Hippocampal formation (tissue), 2 donors: ENCODE measurements at regions not wholly inside any gene's neighbourhood (a gene's known extent, or its start where the extent isn't known, plus 50 kb on each side); places are given as distances from the start of the nearest gene placed in this dataset.
"Not testable (repeated sequence)": the region's sequence is repeated elsewhere in the genome, so short reads cannot be mapped to it uniquely, and the experiment has no call there.

Experiments used
- DNase-seq, 2 donors: peaks; one replicate each; lab custom pipeline; 2025; lab: John Stamatoyannopoulos, UW

- DNase-seq: no peak
Measured at GRCh38 chr2:36235426-36235825, 120.2 kb upstream of the CRIM1 start.

GRCh38 chr2:36223259-36223658 is 132.3 kb upstream of the CRIM1 start:
- no peak for DNase-seq

GRCh38 chr2:36222485-36222884 is 133.1 kb upstream of the CRIM1 start:
- no peak for DNase-seq

GRCh38 chr2:36214691-36215090 is 140.9 kb upstream of the CRIM1 start:
- no peak for DNase-seq

GRCh38 chr2:36203366-36203765 is 152.2 kb upstream of the CRIM1 start:
- no peak for DNase-seq

DNA sequence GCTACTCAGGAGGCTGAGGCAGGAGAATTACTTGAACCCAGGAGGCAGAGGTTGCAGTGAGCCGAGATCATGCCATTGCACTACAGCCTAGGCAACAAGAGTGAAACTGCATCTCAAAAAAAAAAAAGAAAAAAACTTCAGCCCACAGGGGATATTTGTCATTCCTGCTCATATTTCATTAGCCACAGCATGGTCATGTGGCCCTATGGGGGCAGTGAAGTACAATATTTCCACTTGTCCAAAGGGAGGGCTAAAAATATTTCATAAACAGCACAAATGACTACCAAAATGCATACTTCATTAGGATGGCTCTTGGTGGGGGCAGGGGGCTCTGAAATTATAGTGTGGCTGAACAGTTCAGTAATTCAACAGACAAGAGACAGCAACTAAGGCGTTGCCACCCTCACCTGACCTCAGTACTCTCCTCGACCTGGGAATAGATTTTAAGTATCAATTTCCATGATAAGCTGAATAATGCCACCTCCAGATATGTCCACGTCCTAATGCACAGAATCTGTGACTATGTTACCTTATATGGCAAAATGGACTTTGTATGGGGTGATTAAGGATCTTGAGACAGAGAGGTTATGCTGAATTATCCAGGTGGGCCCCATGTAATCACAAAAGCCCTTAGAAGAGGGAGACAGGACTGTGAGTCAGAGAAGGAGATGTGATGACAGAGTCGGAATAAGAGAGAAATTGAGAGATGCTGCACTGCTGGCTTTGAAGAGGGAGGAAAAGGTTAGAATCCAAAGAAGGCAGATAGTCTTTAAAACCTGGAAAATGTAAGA is 158.2 kb upstream of the CRIM1 start:
- no peak for DNase-seq

- DNase-seq: no peak
Measured at GRCh38 chr2:36193680-36194079, 161.9 kb upstream of the CRIM1 start.

- no peak for DNase-seq
Measured at GRCh38 chr2:36192983-36193382, 162.6 kb upstream of the CRIM1 start.

DNA sequence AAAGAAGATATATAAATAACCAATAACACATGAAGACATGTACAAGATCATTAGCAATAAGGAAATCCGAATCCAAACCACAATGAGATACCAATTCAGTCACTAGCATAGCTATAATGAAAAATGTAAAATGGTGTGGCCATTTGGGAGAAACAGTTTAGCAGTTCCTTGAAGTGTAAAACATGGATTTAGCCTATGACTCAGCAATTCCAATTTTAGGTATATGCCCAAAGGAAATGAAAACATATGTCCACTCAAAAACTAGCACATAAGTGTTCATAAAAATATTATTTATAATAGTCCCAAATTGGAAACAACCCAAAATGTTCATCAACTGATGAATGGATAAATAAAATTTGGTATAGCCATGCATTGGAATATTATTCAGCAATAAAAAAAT is 165.5 kb upstream of the CRIM1 start:
- no peak for DNase-seq

DNA sequence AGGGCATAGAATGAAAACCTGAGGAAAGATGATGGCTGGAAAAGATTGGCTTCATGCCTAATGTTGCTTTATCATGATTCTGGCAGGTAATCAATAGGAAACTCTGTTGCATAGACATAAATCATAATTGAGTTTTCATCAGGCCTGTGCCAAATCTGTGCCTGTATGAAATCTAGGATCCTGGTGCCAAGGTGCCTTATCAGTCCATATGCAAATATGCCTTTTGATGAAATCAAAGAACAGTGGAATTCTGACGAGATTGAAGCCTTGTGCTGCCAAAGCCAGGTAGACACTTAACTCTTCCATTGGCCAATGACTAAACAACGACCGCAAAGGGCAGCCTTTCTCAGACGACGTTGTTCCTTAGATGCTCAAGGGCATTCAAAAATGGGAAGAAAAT is 170.0 kb upstream of the CRIM1 start:
- DNase-seq: no peak

DNA sequence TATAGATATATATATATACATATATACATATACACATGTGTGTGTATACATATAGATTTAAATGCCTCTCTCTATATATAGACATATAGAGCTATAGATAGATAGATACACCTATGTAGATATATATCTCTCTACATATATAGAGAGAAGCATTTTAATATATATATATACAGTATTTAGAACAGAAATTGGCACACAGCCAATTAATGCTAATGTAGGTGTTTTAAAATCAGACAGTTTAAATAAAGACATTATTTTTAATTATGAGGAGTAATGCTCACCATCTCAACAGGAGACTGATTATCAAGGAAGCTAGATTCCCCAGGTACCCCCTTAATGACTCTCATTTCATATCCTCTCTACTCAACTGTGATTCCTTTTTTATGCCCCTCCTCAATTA is 170.7 kb upstream of the CRIM1 start:
- DNase-seq: no peak

DNA sequence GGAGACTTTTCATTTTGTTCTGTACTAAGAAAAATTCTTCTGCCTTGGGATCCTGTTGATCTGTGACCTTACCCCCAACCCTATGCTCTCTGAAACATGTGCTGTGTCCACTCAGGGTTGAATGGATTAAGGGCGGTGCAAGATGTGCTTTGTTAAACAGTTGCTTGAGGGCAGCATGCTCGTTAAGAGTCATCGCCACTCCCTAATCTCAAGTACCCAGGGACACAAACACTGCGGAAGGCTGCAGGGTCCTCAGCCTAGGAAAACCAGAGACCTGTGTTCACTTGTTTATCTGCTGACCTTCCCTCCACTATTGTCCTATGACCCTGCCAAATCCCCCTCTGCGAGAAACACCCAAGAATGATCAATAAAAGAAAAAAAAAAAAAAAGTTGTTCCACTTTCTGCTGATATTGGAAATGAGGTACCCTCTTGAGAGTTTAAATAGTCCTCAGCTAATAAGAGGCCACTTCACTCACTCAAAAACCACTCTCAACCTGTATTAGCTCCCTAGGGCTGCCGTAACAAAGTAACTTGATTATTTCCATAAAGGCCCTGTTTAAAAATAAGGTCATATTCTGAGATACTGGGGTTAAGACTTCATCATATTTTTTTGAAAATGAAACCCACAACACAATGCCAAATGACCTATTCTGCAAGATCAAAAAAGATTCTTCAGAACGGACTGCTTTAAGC is 174.6 kb upstream of the CRIM1 start:
- DNase-seq: not testable (repeated sequence)

GRCh38 chr2:36180293-36180692 is 175.3 kb upstream of the CRIM1 start:
- DNase-seq: not testable (repeated sequence)

GRCh38 chr2:36179668-36180269 is 175.8 kb upstream of the CRIM1 start:
- not testable (repeated sequence) for DNase-seq

- no peak for DNase-seq
Measured at GRCh38 chr2:36178384-36178783, 177.2 kb upstream of the CRIM1 start.

DNA sequence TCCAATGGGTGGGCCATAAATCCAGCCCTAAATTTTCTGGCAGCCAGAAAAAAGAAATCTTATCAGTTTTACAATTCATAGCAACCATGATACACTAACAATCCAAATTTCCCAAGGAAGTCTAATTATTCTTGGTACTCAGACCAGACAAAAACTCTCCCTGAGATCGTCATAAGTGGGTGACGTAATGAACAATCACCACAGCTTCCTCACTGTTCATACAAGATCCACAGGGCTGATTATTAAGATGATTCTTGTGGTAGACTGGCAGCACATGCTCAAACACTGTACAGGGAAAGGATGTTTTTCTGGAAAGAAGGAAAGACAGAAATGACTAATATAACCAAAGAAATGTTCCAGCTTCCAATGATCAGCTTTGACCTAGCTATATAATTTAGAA is 178.3 kb upstream of the CRIM1 start:
- DNase-seq: no peak

DNA sequence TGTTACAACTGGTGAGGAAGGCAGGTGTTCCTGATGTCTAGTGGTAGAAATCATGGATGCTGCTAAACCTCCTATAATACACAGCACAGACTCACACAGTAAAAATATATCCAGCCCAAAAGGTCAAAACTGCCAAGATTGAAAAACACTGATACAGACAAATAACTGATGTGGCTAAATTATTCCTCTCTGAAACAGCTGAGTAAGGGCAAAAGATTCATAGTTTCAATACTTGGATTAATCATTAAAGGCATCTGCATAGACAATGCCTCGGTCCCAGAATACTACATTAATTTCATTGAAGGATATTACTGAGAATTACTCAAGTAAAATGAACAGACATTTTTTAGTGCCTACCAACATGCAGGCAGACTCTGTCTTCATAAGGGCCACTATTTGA is 180.7 kb upstream of the CRIM1 start:
- DNase-seq: no peak

DNA sequence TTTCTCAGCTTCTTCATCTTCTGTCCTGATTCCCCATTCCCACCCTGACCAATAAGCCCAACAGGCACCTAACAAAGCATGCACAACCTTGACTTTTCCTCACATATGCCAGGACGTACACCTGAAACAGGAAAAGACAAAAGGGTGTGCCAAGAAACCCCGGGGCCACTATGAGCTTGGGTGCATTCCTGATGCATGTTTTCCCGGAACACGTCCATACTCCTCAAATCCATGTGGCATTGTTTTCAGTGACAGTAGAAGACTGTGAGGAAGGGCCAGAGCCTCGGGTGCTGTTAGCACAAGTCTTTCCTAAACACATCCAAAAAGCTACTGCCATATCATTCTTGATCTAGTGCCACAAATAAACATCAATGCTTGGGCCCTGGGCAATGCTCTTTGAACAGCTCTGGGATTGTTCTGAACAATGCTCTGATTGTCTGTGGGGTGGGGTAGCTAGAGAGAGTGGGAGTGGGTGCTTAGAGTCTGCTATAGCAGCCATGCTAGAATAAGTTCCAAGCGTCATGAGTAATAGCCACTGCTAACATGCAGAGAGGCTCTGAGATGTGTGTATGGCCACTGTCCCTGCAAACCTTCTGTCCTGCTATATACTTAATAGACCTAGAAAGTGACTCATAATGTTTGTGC is 181.7 kb upstream of the CRIM1 start:
- no peak for DNase-seq

DNA sequence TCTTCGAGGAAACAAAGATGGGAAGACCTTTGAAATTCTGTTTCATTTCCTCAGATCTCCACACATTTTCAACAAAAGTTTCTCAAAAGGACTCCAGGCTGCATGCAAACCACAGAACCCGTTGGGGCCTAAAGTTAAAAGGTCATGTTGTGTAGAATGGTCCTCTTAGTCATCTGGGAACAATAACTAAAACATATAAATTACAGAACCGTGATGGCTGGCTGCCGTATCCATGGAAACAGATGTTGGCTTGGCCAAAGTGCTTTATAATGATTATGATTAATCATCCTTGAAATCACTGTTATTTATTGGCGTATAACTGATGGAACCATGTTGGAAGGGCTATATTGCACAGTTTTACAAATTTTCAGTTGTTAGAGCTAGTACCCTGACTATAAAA is 182.8 kb upstream of the CRIM1 start:
- DNase-seq: no peak

GRCh38 chr2:36170805-36171204 is 184.8 kb upstream of the CRIM1 start:
- DNase-seq: no peak

GRCh38 chr2:36169843-36170242 is 185.7 kb upstream of the CRIM1 start:
- no peak for DNase-seq

- no peak for DNase-seq
Measured at GRCh38 chr2:36168115-36168514, 187.5 kb upstream of the CRIM1 start.

- no peak for DNase-seq
Measured at GRCh38 chr2:36165132-36165531, 190.4 kb upstream of the CRIM1 start.
